ENCODE measurements at regions not wholly inside any gene's neighbourhood (a gene's known extent, or its start where the extent isn't known, plus 50 kb on each side); places are given as distances from the start of the nearest gene placed in this dataset.

- no peak overlapping the region for H2AFZ ChIP-seq
- no peaks in the 10 kb centered on the region for H3F3A ChIP-seq (replicated peaks; ENCODE audit: low read depth)
- no peaks in the 10 kb centered on the region for H3K79me2 ChIP-seq (replicated peaks; ENCODE audit: insufficient read depth)
- Mint-ChIP-seq H3K4me1 (peaks cover 17% of the 10 kb centered on the region), H3K27me3 (ENCODE audit: insufficient read depth, low read depth, poor library complexity) (peaks cover 6% of the 10 kb centered on the region), H3K9me3 (peaks cover 10% of the 10 kb centered on the region), H3K36me3 (ENCODE audit: low read depth) (peaks cover 5% of the 10 kb centered on the region; the same call in 2 of the 3 replicates), H3K27ac (no peak overlapping the region), H3K4me3 (no peak overlapping the region)
- peaks cover under 1% of the 10 kb centered on the region; the same call in 1 of the 2 replicates for H3K4me1 ChIP-seq (ENCODE audit: insufficient read depth)
- H4K20me1 ChIP-seq (replicated peaks; ENCODE audit: insufficient read depth) = no peaks in the 10 kb centered on the region
- no peak overlapping the region for H3K27ac ChIP-seq (ENCODE audit: low read depth)
- no peak overlapping the region for H3K4me3 ChIP-seq
- H3K27me3 ChIP-seq (ENCODE audit: insufficient read depth) = no peaks in the 10 kb centered on the region
- H3K36me3 ChIP-seq (ENCODE audit: insufficient read depth) = no peaks in the 10 kb centered on the region
- H3K4me2 ChIP-seq = no peak overlapping the region
- no peaks in the 10 kb centered on the region for H3K9me2 ChIP-seq (ENCODE audit: insufficient read depth)
- ATAC-seq (no peak), DNase-seq (ENCODE audit: low spot score) (no peak)
- TF ChIP-seq CREB1 (CRISPR knock-in tag; IDR thresholded peaks at IDR 0.05; ENCODE audit: low read depth) (no peak), POLR2AphosphoS5 (IDR thresholded peaks at IDR 0.05; ENCODE audit: low read depth) (no peak), REST (IDR thresholded peaks at IDR 0.05; ENCODE audit: unreplicated experiment) (no peak), STAT1 (IDR thresholded peaks at IDR 0.05; ENCODE audit: unreplicated experiment) (no peak), EZH2 (IDR thresholded peaks at IDR 0.05; ENCODE audit: low read depth, unreplicated experiment) (no peak), CTCF (conservative IDR thresholded peaks at IDR 0.05; ENCODE audit: low read depth in 2 of 2) (no peak), ZNF462 (CRISPR knock-in tag; IDR thresholded peaks at IDR 0.05) (no peak), JUNB (IDR thresholded peaks at IDR 0.05; ENCODE audit: unreplicated experiment) (no peak), ZNF331 (CRISPR knock-in tag; IDR thresholded peaks at IDR 0.05; ENCODE audit: low read depth) (no peak), ETS1 (IDR thresholded peaks at IDR 0.05) (no peak), ZNF114 (CRISPR knock-in tag; IDR thresholded peaks at IDR 0.05) (no peak), NANOG (IDR thresholded peaks at IDR 0.05; ENCODE audit: borderline replicate concordance) (no peak), EZH2phosphoT487 (IDR thresholded peaks at IDR 0.05; ENCODE audit: unreplicated experiment) (no peak)
Observed at GRCh38 chr11:127795326-127795725, 792.0 kb downstream of the ETS1 start.

Data from GM23338 (cell line).